CD4-positive, alpha-beta T cell (primary cell): ENCODE measurements at regions not wholly inside any gene's neighbourhood (a gene's known extent, or its start where the extent isn't known, plus 50 kb on each side); places are given as distances from the start of the nearest gene placed in this dataset.

ENCODE experiments used
- ATAC-seq: fragments of 200-7000 bp; cut with Tn5 transposase; one replicate; pipeline ENCODE4 v1.10.0; 2022; ENCODE audit warnings: mild to moderate bottlenecking; ENCODE audit not compliant: poor library complexity
- CTCF ChIA-PET: fragments of 350-600 bp; sonication (Branson Sonifier 250); formaldehyde crosslinking; loops from one replicate; lab custom pipeline; 2021; ENCODE audit warnings: antibody characterized with exemption, inconsistent platforms; lab: Charles Lee
- POLR2A ChIA-PET: fragments of 350-600 bp; sonication (Branson Sonifier 250); formaldehyde crosslinking; loops from one replicate; lab custom pipeline; 2021; ENCODE audit warnings: antibody characterized with exemption, inconsistent platforms; lab: Charles Lee
- DNase-seq, 14 experiments: peaks; one replicate each; pipeline ENCODE4 v3.0.0-alpha.2; 2013 to 2020; ENCODE audit warnings: mixed read lengths in 2 of 14
- H3K27ac ChIP-seq, 2 donors: one replicate each; pipeline versions ENCODE4 v1.5.1 to v1.7.0; 2013; ENCODE audit warnings: low read length in 2 of 2, low read depth in 1 of 2, mild to moderate bottlenecking in 1 of 2
- H3K27me3 ChIP-seq, 2 experiments: 1 replicate in 1 of 2; 2 replicates in 1 of 2; pipeline versions ENCODE4 v1.6.1 to v1.7.0; 2013; ENCODE audit warnings: low read length in 2 of 2, control low read depth in 1 of 2, mild to moderate bottlenecking in 1 of 2, moderate library complexity in 1 of 2; ENCODE audit not compliant: insufficient read depth in 2 of 2, control insufficient read depth in 1 of 2
- H3K36me3 ChIP-seq: one replicate; pipeline ENCODE4 v1.6.1; 2013; ENCODE audit warnings: low read length, control low read depth; ENCODE audit not compliant: insufficient read depth
- H3K4me1 ChIP-seq: one replicate; pipeline ENCODE4 v1.6.1; 2013; ENCODE audit warnings: low read length, control low read depth; ENCODE audit not compliant: insufficient read depth
- H3K4me3 ChIP-seq: one replicate; pipeline ENCODE4 v1.5.1; 2013; ENCODE audit warnings: mild to moderate bottlenecking, low read length, moderate library complexity
- H3K9me3 ChIP-seq, 2 experiments: 1 replicate in 1 of 2; 2 replicates in 1 of 2; pipeline versions ENCODE4 v1.6.1 to v1.7.0; 2013; ENCODE audit warnings: low read length in 2 of 2, mild to moderate bottlenecking in 2 of 2, control low read depth in 1 of 2, moderate library complexity in 1 of 2; ENCODE audit not compliant: control insufficient read depth in 1 of 2, insufficient read depth in 1 of 2
- H3K27ac Mint-ChIP-seq: one replicate; pipeline ENCODE4 v1.8.0; 2020; ENCODE audit warnings: mixed read lengths
- H3K27me3 Mint-ChIP-seq: one replicate; pipeline ENCODE4 v1.8.0; 2021; ENCODE audit warnings: mixed read lengths
- H3K36me3 Mint-ChIP-seq: one replicate; pipeline ENCODE4 v1.8.0; 2021; ENCODE audit warnings: low read depth, mixed read lengths
- H3K4me1 Mint-ChIP-seq: one replicate; pipeline ENCODE4 v1.8.0; 2021; ENCODE audit warnings: low read depth, mixed read lengths
- H3K4me3 Mint-ChIP-seq: one replicate; pipeline ENCODE4 v1.8.0; 2020; ENCODE audit warnings: mild to moderate bottlenecking, mixed read lengths
- H3K9me3 Mint-ChIP-seq: one replicate; pipeline ENCODE4 v1.8.0; 2020; ENCODE audit warnings: mixed read lengths
- CTCF ChIP-seq: fragments of 200-600 bp; IDR thresholded peaks from one replicate; pipeline ENCODE4 v1.8.0; 2022; ENCODE audit warnings: antibody characterized with exemption, mild to moderate bottlenecking
- intact Hi-C, 2 experiments: fragments of 100-400 bp; cut with DNase I in 1 of 2; cut with micrococcal nuclease in 1 of 2; formaldehyde crosslinking; loops; one replicate each; pipeline versions ENCODE4 v1.15.1 to v1.9.0; 2023 to 2025; cut with DNase I, micrococcal nuclease

- H3K4me3 ChIP-seq, result no peak overlapping the region
- Mint-ChIP-seq H3K27ac (no peak overlapping the region), H3K9me3 (no peaks in the 10 kb centered on the region), H3K4me3 (no peak overlapping the region), H3K27me3 (peaks cover 3% of the 10 kb centered on the region), H3K4me1 (no peaks in the 10 kb centered on the region), H3K36me3 (no peaks in the 10 kb centered on the region)
- H3K4me1 ChIP-seq, result no peaks in the 10 kb centered on the region
- DNase-seq, result no peak
- no peaks in the 10 kb centered on the region for H3K36me3 ChIP-seq
- POLR2A ChIA-PET, result no interaction called here
- H3K9me3 ChIP-seq, result no peaks in the 10 kb centered on the region
- intact Hi-C loops, result no loop called here
- peaks cover 0 to 2% of the 10 kb centered on the region in 2 experiments for H3K27me3 ChIP-seq
- CTCF ChIA-PET, result no interaction called here
- ATAC-seq, result no peak
- no peak overlapping the region for H3K27ac ChIP-seq
- no peak for TF ChIP-seq CTCF
These were observed 147.2 kb downstream of the SEM1 start for GRCh38 chr7:96562458-96562857.

- no peak overlapping the region for H3K27ac Mint-ChIP-seq
- H3K4me1 Mint-ChIP-seq, result no peaks in the 10 kb centered on the region
- H3K9me3 ChIP-seq, result no peaks in the 10 kb centered on the region
- intact Hi-C loops, result no loop called here
- no peaks in the 10 kb centered on the region for H3K4me1 ChIP-seq
- no peak for ATAC-seq
- ChIA-PET CTCF (no interaction called here), POLR2A (no interaction called here)
- no peak overlapping the region for H3K4me3 ChIP-seq
- H3K4me3 Mint-ChIP-seq, result no peak overlapping the region
- DNase-seq, result no peak
- no peaks in the 10 kb centered on the region for H3K9me3 Mint-ChIP-seq
- no peaks in the 10 kb centered on the region for H3K36me3 ChIP-seq
- no peak overlapping the region for H3K27ac ChIP-seq
- H3K36me3 Mint-ChIP-seq, result no peaks in the 10 kb centered on the region
- no peak for TF ChIP-seq CTCF
- peaks cover 3% of the 10 kb centered on the region for H3K27me3 Mint-ChIP-seq
- peaks cover 0 to 2% of the 10 kb centered on the region in 2 experiments for H3K27me3 ChIP-seq
These were observed 147.8 kb downstream of the SEM1 start for GRCh38 chr7:96561892-96562291.

GRCh38 chr7:96558530-96558929 lies 151.1 kb downstream of the SEM1 start:
- no peak overlapping the region for H3K4me3 Mint-ChIP-seq
- peaks cover 3% of the 10 kb centered on the region for H3K27me3 Mint-ChIP-seq
- Histone ChIP-seq H3K27ac (no peak overlapping the region), H3K4me3 (no peak overlapping the region), H3K4me1 (no peaks in the 10 kb centered on the region), H3K27me3 (peaks cover 0 to 2% of the 10 kb centered on the region in 2 experiments), H3K9me3 (no peaks in the 10 kb centered on the region), H3K36me3 (no peaks in the 10 kb centered on the region)
- H3K4me1 Mint-ChIP-seq, result no peaks in the 10 kb centered on the region
- H3K27ac Mint-ChIP-seq, result no peak overlapping the region
- ATAC-seq (no peak), DNase-seq (no peak)
- no peaks in the 10 kb centered on the region for H3K36me3 Mint-ChIP-seq
- POLR2A ChIA-PET, result no interaction called here
- H3K9me3 Mint-ChIP-seq, result no peaks in the 10 kb centered on the region
- no peak for TF ChIP-seq CTCF
- intact Hi-C loops, result no loop called here
- CTCF ChIA-PET, result no interaction called here
